ENCODE measurements at regions not wholly inside any gene's neighbourhood (a gene's known extent, or its start where the extent isn't known, plus 50 kb on each side); places are given as distances from the start of the nearest gene placed in this dataset.

DNA sequence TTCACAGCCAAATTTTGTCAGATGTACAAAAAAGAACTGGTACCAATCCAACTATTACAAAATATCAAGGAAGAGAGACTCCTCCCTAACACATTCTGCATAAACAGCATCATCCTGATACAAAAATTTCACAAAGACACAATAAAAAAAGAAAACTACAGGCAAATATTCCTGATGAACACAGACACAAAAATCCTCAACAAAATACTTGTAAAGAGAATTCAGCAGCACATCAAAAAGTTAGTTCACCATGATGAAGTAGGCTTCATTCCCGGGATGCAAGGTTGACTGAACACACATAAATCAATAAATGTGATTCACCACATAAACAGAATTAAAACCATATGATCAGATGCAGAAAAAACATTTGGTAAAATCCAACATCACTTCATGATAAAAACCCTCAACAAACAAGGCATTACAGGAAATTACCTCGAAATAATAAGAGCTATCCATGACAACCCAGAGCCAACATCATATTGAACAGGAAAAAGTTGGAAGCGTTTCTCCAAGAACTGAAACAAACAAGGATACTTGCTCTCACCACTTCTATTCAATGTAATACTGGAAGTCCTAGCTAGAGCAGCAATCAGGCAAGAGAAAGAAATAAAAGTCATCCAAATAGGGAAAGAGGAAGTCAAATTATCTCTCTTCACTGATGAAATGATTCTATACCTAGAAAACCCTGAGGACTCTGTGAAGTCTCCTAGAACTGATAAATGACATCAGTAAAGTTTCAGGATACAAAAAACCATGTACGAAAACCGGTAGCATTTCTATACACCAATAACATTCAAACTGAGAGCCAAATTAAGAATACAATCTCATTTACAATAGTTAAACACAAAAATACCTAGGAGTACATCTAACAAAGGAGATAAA is 223.1 kb downstream of the REEP3 start:
- no peaks in the 10 kb centered on the region for H3K4me1 Mint-ChIP-seq (ENCODE audit: low read depth)
- H3K36me3 Mint-ChIP-seq (ENCODE audit: insufficient read depth): no peaks in the 10 kb centered on the region
- H3K4me3 Mint-ChIP-seq: no peak overlapping the region
- ATAC-seq: no peak
- H3K9me3 Mint-ChIP-seq: no peaks in the 10 kb centered on the region
- H3K27me3 Mint-ChIP-seq (ENCODE audit: low read depth): peaks cover 8% of the 10 kb centered on the region
- DNase-seq: no peak

DNA sequence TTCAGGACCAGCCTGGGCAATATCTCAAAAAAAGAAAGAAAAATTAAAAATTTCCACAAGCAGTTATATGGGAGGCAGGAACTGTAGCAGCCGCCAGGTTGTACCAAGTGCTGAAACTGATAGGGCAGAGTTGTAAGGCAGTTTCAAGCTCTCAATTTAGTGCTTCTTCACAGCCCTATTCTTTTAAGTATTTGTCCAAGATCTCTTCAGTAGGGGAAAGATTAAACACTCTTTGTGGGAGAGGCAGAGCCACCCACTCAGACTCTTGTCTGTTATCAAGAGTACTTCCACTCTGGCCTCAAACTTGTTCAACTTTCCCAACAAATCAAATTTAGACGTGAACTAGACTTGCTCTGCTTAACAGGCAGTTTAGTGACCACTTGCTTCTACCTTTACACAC is 228.7 kb downstream of the REEP3 start:
- ATAC-seq: no peak
- Mint-ChIP-seq H3K4me1 (ENCODE audit: low read depth) (no peaks in the 10 kb centered on the region), H3K4me3 (no peak overlapping the region), H3K9me3 (no peaks in the 10 kb centered on the region), H3K36me3 (ENCODE audit: insufficient read depth) (no peaks in the 10 kb centered on the region), H3K27me3 (ENCODE audit: low read depth) (peaks cover 3% of the 10 kb centered on the region)
- DNase-seq: no peak

DNA sequence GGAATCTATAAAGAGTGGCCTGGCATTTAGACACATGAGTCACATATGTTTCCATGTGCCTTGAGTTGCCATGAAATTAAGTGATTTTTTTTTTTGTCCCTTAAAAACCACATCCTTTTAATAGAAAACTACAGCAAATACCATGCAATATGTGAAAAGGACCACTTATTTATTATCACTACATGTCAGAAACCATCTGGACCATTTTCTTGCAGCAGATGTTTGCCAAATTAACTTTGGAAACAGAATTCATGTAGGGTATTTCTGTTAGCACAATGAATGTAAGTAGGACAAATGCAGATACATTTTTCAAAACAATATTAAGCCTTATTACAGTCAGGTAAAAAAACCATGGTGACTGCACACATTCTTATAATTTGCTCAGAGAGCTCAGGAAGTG is 230.6 kb downstream of the REEP3 start:
- ATAC-seq: no peak
- no peaks in the 10 kb centered on the region for H3K9me3 Mint-ChIP-seq

DNA sequence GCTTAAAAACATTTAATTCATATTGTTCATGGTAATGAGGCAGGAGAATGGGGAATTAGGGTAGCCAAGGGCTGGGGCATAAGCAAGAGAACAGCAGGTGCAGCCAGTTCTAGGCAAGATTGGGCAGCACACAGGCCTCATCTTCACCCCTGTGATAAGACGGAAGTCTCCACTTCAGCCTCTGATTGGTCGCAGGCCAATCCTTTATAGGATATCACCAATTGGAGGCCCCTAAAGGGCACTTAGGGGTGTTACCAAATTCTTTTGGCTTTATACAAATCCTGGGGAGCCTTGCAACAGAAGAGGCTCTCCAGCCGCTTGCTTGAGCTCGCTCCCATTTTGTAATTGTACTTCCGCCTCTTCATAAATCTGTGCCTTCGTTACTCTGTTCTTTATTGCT is 231.1 kb downstream of the REEP3 start:
- Mint-ChIP-seq H3K4me1 (ENCODE audit: low read depth) (no peaks in the 10 kb centered on the region), H3K27me3 (ENCODE audit: low read depth) (peaks cover 7% of the 10 kb centered on the region), H3K4me3 (no peak overlapping the region), H3K36me3 (ENCODE audit: insufficient read depth) (no peaks in the 10 kb centered on the region), H3K9me3 (no peaks in the 10 kb centered on the region)
- DNase-seq (no peak), ATAC-seq (no peak)

More for the DNA sequence above, 230.6 kb downstream of the REEP3 start:
- Mint-ChIP-seq H3K27me3 (ENCODE audit: low read depth) (peaks cover 7% of the 10 kb centered on the region), H3K36me3 (ENCODE audit: insufficient read depth) (no peaks in the 10 kb centered on the region), H3K4me1 (ENCODE audit: low read depth) (no peaks in the 10 kb centered on the region), H3K4me3 (no peak overlapping the region)
- DNase-seq: no peak

DNA sequence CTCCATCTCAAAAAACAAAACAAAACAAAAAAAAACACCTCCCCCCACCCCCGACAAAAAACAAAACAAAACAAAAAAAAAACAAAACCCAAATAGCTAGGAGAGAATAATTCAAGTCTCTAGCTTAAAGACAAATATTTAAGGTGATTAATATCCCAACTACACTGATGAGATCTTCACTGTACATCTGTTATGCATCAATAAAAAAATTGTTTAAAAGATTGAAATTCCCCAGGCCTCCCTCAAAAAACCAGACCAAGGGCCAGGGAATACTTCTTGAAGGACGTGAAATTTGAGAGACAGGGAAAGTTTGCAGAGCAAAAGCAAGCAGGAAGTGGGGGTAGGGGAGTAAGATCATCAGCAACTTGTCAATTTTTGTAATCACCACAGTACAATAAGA is 232.6 kb downstream of the REEP3 start:
- Mint-ChIP-seq H3K36me3 (ENCODE audit: insufficient read depth) (no peaks in the 10 kb centered on the region), H3K4me1 (ENCODE audit: low read depth) (no peaks in the 10 kb centered on the region), H3K4me3 (no peak overlapping the region), H3K9me3 (no peaks in the 10 kb centered on the region), H3K27me3 (ENCODE audit: low read depth) (peaks cover 9% of the 10 kb centered on the region)
- DNase-seq (no peak), ATAC-seq (no peak)

DNA sequence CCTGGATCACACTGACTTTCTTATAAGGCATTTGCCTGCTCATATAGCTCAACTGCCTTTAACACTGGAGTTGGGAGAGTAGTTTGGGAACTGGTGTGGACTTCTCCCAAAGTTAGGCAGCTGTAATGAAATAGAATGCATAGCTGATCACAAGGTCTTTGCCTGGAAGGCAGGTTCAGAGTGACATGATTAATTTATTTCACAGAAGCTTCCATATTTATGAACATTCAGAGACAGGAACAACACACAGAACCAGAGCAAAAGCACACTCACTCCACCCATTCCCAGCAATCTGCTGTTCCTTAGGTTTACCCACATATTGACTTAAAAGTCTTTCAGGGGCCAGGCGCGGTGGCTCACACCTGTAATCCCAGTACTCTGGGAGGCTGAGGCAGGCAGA is 234.2 kb downstream of the REEP3 start:
- Mint-ChIP-seq H3K36me3 (ENCODE audit: insufficient read depth) (no peaks in the 10 kb centered on the region), H3K27me3 (ENCODE audit: low read depth) (peaks cover 11% of the 10 kb centered on the region), H3K4me3 (no peak overlapping the region), H3K9me3 (no peaks in the 10 kb centered on the region), H3K4me1 (ENCODE audit: low read depth) (no peaks in the 10 kb centered on the region)
- ATAC-seq (no peak), DNase-seq (no peak)

DNA sequence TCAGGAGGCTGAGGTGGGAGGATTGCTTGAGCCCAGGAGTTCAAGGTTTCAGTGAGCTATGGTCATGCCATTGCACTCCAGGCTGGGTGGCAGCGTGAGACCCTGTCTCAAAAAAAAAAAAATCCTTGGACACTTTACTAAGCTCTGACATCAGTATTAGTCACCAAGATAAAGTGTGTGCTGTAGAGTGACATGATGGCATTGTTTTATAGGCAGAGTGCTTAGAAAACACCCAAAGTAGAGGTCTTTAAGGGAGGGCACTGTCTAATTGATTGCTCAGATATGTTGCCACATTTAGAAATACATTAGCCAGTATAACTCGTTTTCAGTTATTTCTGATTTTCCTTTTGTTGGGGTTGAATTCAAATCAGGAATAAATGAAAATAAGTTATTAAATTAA is 235.9 kb downstream of the REEP3 start:
- Mint-ChIP-seq H3K4me1 (ENCODE audit: low read depth) (no peaks in the 10 kb centered on the region), H3K4me3 (no peak overlapping the region), H3K27me3 (ENCODE audit: low read depth) (peaks cover 11% of the 10 kb centered on the region), H3K9me3 (no peaks in the 10 kb centered on the region), H3K36me3 (ENCODE audit: insufficient read depth) (no peaks in the 10 kb centered on the region)
- DNase-seq (no peak), ATAC-seq (no peak)

DNA sequence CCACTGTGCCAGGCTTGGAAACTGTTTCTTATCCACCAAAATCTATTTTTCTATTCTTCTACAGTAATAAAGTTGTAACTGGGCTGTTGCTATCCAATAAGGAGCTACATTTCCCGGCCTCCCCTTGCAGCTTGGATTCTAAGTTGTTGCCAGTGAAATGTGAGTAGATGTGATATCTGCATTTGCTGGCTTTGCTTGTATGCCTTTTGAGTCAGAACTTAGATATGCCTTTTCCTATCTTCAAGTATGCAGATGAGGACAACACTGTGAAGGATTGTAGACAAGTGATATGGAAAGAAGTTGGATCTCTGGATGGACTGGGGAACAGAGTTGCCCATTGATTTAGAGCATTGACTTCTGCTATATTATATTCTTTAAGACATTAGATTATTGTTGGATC is 236.9 kb downstream of the REEP3 start:
- no peaks in the 10 kb centered on the region for H3K4me1 Mint-ChIP-seq (ENCODE audit: low read depth)
- no peak overlapping the region for H3K4me3 Mint-ChIP-seq
- ATAC-seq (no peak), DNase-seq (no peak)
- peaks cover 11% of the 10 kb centered on the region for H3K27me3 Mint-ChIP-seq (ENCODE audit: low read depth)
- H3K36me3 Mint-ChIP-seq (ENCODE audit: insufficient read depth): no peaks in the 10 kb centered on the region
- no peaks in the 10 kb centered on the region for H3K9me3 Mint-ChIP-seq

DNA sequence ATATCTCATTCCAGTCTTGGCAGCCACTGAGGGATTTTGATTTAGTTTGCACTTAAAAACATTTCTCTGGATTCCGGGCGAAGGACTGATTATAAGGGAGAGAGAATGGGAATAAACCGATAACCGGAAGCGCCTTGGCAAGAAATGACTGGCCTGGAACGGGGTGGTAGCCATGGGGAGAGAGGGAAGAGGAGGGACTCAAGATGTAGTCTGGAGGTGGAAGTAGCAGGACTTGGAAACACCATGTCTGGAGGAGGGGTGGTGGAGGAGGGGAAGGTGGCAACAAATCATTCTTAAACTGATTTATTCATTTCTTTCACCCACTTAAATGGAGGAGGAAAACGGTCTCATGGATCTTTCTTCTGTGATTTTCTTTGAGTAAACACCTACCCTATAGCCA is 238.1 kb downstream of the REEP3 start:
- peaks cover 8% of the 10 kb centered on the region for H3K27me3 Mint-ChIP-seq (ENCODE audit: low read depth)
- H3K4me1 Mint-ChIP-seq (ENCODE audit: low read depth): no peaks in the 10 kb centered on the region
- DNase-seq (no peak), ATAC-seq (no peak)
- H3K9me3 Mint-ChIP-seq: no peaks in the 10 kb centered on the region
- no peaks in the 10 kb centered on the region for H3K36me3 Mint-ChIP-seq (ENCODE audit: insufficient read depth)
- no peak overlapping the region for H3K4me3 Mint-ChIP-seq

DNA sequence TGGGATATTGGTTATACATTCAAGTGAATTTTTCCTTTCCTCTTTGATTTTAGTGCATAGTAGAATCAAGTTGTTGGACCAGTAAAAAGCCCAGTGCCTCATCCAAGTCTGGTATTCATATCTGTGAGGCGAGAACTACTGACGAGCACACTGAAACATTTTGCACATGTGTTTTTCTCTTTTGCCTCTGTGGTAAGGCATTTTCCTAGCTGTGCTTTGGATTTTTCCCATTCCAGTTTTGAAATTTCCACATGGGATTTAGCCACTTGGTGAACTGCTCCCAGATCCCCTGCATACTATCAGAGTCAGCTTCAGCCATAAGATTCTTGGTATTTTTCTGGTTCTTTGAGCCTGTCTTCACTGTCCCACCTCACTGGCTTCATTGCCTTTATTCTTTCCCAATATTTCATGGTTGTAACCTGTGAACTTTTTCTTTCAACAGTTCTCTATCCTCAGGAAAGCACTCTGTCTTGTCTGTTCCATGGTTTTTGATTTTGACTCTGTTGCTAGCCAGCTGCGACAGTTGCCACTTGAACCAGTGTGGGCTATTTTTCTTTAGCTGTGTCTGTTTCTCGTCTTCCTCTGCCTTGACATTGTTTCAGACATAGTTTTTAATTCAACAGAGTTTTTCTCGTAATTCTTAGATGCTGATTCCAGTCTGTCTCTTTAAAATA is 239.0 kb downstream of the REEP3 start:
- Mint-ChIP-seq H3K27me3 (ENCODE audit: low read depth) (peaks cover 8% of the 10 kb centered on the region), H3K9me3 (no peaks in the 10 kb centered on the region), H3K4me1 (ENCODE audit: low read depth) (no peaks in the 10 kb centered on the region), H3K36me3 (ENCODE audit: insufficient read depth) (no peaks in the 10 kb centered on the region), H3K4me3 (no peak overlapping the region)
- no peak for ATAC-seq
- no peak for DNase-seq

DNA sequence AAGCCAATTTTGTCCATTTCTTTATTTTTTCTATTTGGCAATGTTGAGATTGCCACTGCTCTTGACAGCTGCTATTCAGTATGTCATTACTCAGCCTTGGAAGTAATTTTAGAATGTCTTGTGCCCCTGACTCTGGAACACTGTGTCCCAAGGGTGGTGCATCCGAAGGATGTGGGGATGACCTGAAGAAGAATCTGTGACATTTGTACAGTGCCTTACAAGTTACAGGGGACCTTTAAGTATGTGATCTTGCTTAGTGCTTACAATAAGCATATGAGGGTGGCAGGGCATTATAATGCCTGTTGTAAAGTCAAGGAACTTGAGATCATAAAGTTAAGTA is 239.5 kb downstream of the REEP3 start:
- Mint-ChIP-seq H3K9me3 (no peaks in the 10 kb centered on the region), H3K27me3 (ENCODE audit: low read depth) (peaks cover 4% of the 10 kb centered on the region), H3K4me3 (no peak overlapping the region), H3K4me1 (ENCODE audit: low read depth) (no peaks in the 10 kb centered on the region), H3K36me3 (ENCODE audit: insufficient read depth) (no peaks in the 10 kb centered on the region)
- ATAC-seq: no peak
- DNase-seq: no peak

DNA sequence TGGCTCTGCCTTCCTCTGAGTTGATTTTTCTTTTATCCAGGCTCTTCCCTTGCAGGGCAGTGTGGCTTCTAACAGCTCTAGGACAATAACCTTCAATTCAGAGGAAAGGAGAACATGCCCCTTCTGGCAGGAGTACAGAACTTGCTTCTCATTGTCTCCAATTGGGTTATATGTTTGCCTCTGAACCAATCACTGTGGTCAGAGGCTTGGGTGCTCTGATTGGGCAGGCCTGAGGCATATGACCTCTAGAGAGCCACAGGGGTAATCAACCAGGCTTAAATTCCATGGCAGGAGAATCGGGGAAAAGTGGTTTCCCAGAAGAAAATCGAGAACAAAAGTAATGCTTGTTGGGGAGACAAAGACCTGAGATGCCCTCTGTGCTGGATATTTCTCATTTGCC is 240.0 kb downstream of the REEP3 start:
- DNase-seq (no peak), ATAC-seq (no peak)
- H3K4me3 Mint-ChIP-seq: no peak overlapping the region
- H3K27me3 Mint-ChIP-seq (ENCODE audit: low read depth): peaks cover 4% of the 10 kb centered on the region
- H3K4me1 Mint-ChIP-seq (ENCODE audit: low read depth): no peaks in the 10 kb centered on the region
- H3K9me3 Mint-ChIP-seq: no peaks in the 10 kb centered on the region
- no peaks in the 10 kb centered on the region for H3K36me3 Mint-ChIP-seq (ENCODE audit: insufficient read depth)

DNA sequence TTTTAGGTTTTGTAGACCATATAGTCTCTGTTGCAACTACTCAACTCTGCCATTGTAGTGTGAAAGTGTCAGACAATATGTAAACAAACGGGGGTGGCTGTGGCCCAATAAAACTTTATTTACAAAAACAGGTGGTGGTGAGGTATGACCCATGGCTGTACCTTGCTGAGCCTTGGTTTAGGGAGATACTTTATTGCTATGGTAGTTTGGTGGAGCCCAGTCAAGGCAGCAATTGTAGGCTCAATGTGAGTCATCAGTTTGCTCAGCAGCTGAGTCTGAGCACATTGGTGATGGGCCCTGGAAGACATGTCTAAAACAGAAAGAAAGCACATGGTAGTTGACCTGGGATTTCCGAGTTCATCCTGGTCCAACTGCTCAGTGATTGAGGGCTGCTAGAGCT is 242.5 kb downstream of the REEP3 start:
- ATAC-seq: no peak

DNA sequence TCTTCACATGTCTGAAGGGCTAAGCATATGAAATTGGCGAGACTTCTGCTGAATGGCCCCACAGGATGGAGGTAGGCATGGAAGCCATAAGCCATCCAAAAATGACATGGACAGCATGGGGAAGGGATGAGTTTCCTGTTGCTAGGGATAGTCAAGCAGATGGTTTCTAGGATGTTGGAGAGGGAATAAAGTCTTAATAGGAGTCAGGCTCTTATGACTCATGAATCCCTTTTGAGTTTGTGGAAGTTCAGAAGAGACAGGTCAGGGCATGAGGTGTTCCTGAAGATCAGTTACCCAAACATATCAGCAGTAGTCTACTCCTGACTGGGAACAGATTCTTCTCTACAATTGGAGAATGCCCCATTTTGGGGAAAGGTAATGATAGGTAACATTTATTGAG is 243.9 kb downstream of the REEP3 start:
- Mint-ChIP-seq H3K27me3 (ENCODE audit: low read depth) (no peaks in the 10 kb centered on the region), H3K4me1 (ENCODE audit: low read depth) (no peaks in the 10 kb centered on the region), H3K4me3 (no peak overlapping the region), H3K9me3 (no peaks in the 10 kb centered on the region), H3K36me3 (ENCODE audit: insufficient read depth) (no peaks in the 10 kb centered on the region)
- ATAC-seq (no peak), DNase-seq (no peak)

More for the DNA sequence above, 242.5 kb downstream of the REEP3 start:
- no peak overlapping the region for H3K4me3 Mint-ChIP-seq
- no peak for DNase-seq
- H3K4me1 Mint-ChIP-seq (ENCODE audit: low read depth): no peaks in the 10 kb centered on the region
- no peaks in the 10 kb centered on the region for H3K36me3 Mint-ChIP-seq (ENCODE audit: insufficient read depth)
- peaks cover 2% of the 10 kb centered on the region for H3K27me3 Mint-ChIP-seq (ENCODE audit: low read depth)
- H3K9me3 Mint-ChIP-seq: no peaks in the 10 kb centered on the region

DNA sequence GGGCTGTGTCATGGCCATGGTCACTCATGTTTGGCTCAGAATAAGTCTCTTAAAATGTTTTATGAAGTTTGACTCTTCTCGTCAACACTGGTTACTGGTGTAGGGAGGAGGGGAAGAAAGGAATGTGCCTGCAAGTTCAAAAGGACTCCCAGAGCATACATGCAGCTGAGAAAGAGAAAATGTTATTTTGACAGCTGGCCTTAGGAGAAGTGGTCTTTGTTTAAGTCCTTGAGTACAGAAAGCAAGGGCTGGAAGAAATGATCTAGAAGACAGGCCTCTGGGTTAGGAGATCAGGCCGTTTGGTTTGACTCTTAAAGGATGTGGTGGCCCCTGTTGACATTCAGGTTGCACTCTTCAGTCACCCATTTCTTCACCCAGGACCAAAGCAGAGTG is 245.5 kb downstream of the REEP3 start:
- no peaks in the 10 kb centered on the region for H3K27me3 Mint-ChIP-seq (ENCODE audit: low read depth)
- H3K36me3 Mint-ChIP-seq (ENCODE audit: insufficient read depth): no peaks in the 10 kb centered on the region
- H3K4me1 Mint-ChIP-seq (ENCODE audit: low read depth): no peaks in the 10 kb centered on the region
- ATAC-seq: no peak
- no peak for DNase-seq
- H3K4me3 Mint-ChIP-seq: no peak overlapping the region
- no peaks in the 10 kb centered on the region for H3K9me3 Mint-ChIP-seq

Data from activated T-cell treated with anti-CD3 and anti-CD28 coated beads, Interleukin-2, amount 50 U/mL, for 4 hours (primary cell).